Heart left ventricle (tissue), 16 donors: ENCODE measurements at regions not wholly inside any gene's neighbourhood (a gene's known extent, or its start where the extent isn't known, plus 50 kb on each side); places are given as distances from the start of the nearest gene placed in this dataset.

Experiments used
- ATAC-seq, 4 donors: fragments of 200-7000 bp; cut with Tn5 transposase; one replicate each; pipeline ENCODE4 v1.9.1; 2020 to 2022; ENCODE audit warnings: moderate library complexity in 4 of 4, mild to moderate bottlenecking in 3 of 4, moderate number of reproducible peaks in 1 of 4
- DNase-seq, 5 donors: peaks; one replicate each; pipeline ENCODE4 v3.0.0-alpha.2; 2020
- H3K27ac ChIP-seq, 12 donors: fragments of 200-600 bp; sonication (generic) in 4 of 12; one replicate each; pipeline versions ENCODE4 v1.5.0 to v1.8.0; 2016 to 2022; ENCODE audit warnings: mild to moderate bottlenecking in 2 of 12
- H3K27me3 ChIP-seq, 9 donors: fragments of 200-600 bp; sonication (generic) in 2 of 9; one replicate each; pipeline versions ENCODE4 v1.5.1 to v1.8.0; 2016 to 2022; ENCODE audit warnings: mild to moderate bottlenecking in 3 of 9
- H3K36me3 ChIP-seq, 9 donors: fragments of 200-600 bp; sonication (generic) in 2 of 9; one replicate each; pipeline versions ENCODE4 v1.5.0 to v1.8.0; 2018 to 2022; ENCODE audit warnings: mild to moderate bottlenecking in 2 of 9
- H3K4me1 ChIP-seq, 12 donors: fragments of 200-600 bp; sonication (generic) in 4 of 12; one replicate each; pipeline versions ENCODE4 v1.5.0 to v1.8.0; 2016 to 2022; ENCODE audit warnings: mild to moderate bottlenecking in 3 of 12
- H3K4me3 ChIP-seq, 12 donors: fragments of 200-600 bp; sonication (generic) in 4 of 12; one replicate each; pipeline versions ENCODE4 v1.5.0 to v1.8.0; 2017 to 2022; ENCODE audit warnings: mild to moderate bottlenecking in 9 of 12, moderate library complexity in 4 of 12
- H3K9me3 ChIP-seq, 12 donors: fragments of 200-600 bp; sonication (generic) in 4 of 12; one replicate each; pipeline versions ENCODE4 v1.5.0 to v1.8.0; 2016 to 2022; ENCODE audit warnings: mild to moderate bottlenecking in 1 of 12
- CTCF ChIP-seq, 12 donors: fragments of 200-600 bp; sonication (generic) in 4 of 12; IDR thresholded peaks; one replicate each; pipeline versions ENCODE4 v1.5.0 to v1.8.0; 2018 to 2022; ENCODE audit warnings: antibody characterized with exemption in 12 of 12, mild to moderate bottlenecking in 5 of 12
- POLR2A ChIP-seq, 2 donors: fragments of 450-650 bp; IDR thresholded peaks; one replicate each; pipeline ENCODE4 v1.6.1; 2017; ENCODE audit warnings: antibody characterized with exemption in 2 of 2, mild to moderate bottlenecking in 2 of 2, moderate library complexity in 2 of 2
- WGBS, 4 donors: extraction: QIAGEN DNeasy Blood & Tissue Kit in 2 of 4; methylation state at CpG; one replicate each; pipeline versions ENCODE4 v1.1.5 to v1.1.7; 2013 to 2018; 5-methylcytosine and 5-hydroxymethylcytosine counted together
- intact Hi-C, 10 donors: fragments of 100-400 bp; cut with DNase I; formaldehyde crosslinking; loops; one replicate each; pipeline versions ENCODE4 v1.11.1 to v1.14.2; 2022
- donor health status: ischemic (EF 13 %, LVEDD 7.1; RV severe dilation, severe dysfunction).
- donor health status: healthy with polysubstance abuse.
- donor health status: DM: no; HTN: yes; CAD: no.
- donor health status: DM: no; HTN: no; CAD: no.
- donor health status: ischemic (EF 25% LVEDD 6.9; RV normal size, moderate dysfunction).
- donor health status: ischemic (EF 25% LVEDD 5.7; RV mildly dilated, moderate dysfunction).
- donor health status: healthy.
- donor health status: DM: yes; HTN: yes; CAD: no.
- donor health status: ischemic (EF 35%, LVEDD 5.7; RV mildly dilated, moderate dysfunction).
- donor health status: nonischemic (EF 11% LVEDD 7.7; RV severe dilation, severe dysfunction).
- donor health status: DM: yes; HTN: yes; CAD: no.
- donor health status: PGD.
- donor health status: ischemic (EF 29% LVEDD 5.4; RV normal size, mild dysfunction).
- donor health status: nonischemic (EF 23%, LVEDD 6.1; RV moderate dilation, normal function).

- no peak overlapping the region for H3K27ac ChIP-seq
- peaks cover 0 to 6% (median 0%) of the 10 kb centered on the region in 12 donors for H3K9me3 ChIP-seq
- WGBS, 4 donors: 62 to 71% (median 69%) methylated on average over 2 of the region's 2 CpGs
- DNase-seq: no peak
- no peaks in the 10 kb centered on the region for H3K36me3 ChIP-seq
- ATAC-seq: no peak
- intact Hi-C loops: no loop called here
- H3K27me3 ChIP-seq: no peaks in the 10 kb centered on the region
- no peaks in the 10 kb centered on the region for H3K4me1 ChIP-seq
- no peak overlapping the region for H3K4me3 ChIP-seq
- TF ChIP-seq POLR2A (IDR thresholded peaks at IDR 0.05): no peak
- no peak for TF ChIP-seq CTCF (IDR thresholded peaks at IDR 0.05)
Measured at GRCh38 chr3:1469248-1469647, 376.4 kb downstream of the CNTN6 start.

- Histone ChIP-seq H3K4me3 (no peak overlapping the region), H3K4me1 (no peaks in the 10 kb centered on the region), H3K9me3 (peaks cover 0 to 6% (median 0%) of the 10 kb centered on the region in 12 donors), H3K36me3 (no peaks in the 10 kb centered on the region), H3K27ac (no peak overlapping the region), H3K27me3 (no peaks in the 10 kb centered on the region)
- intact Hi-C loops: no loop called here
- TF ChIP-seq POLR2A (IDR thresholded peaks at IDR 0.05) (no peak), CTCF (IDR thresholded peaks at IDR 0.05) (no peak)
- ATAC-seq (no peak), DNase-seq (no peak)
- 67 to 69% (median 68%) methylated on average over 2 of the region's 2 CpGs for WGBS, 4 donors
Measured at GRCh38 chr3:1469687-1470086, 376.9 kb downstream of the CNTN6 start.

- H3K27ac ChIP-seq: no peak overlapping the region
- no peaks in the 10 kb centered on the region for H3K4me1 ChIP-seq
- TF ChIP-seq POLR2A (IDR thresholded peaks at IDR 0.05) (no peak), CTCF (IDR thresholded peaks at IDR 0.05) (no peak)
- H3K4me3 ChIP-seq: no peak overlapping the region
- H3K9me3 ChIP-seq: peaks cover 0 to 6% (median 0%) of the 10 kb centered on the region in 12 donors
- intact Hi-C loops: no loop called here
- 85 to 92% (median 90%) methylated on average over 7 to 13 of the region's 13 CpGs for WGBS, 4 donors
- ATAC-seq (no peak), DNase-seq (no peak)
- H3K36me3 ChIP-seq: no peaks in the 10 kb centered on the region
- no peaks in the 10 kb centered on the region for H3K27me3 ChIP-seq
Measured at GRCh38 chr3:1477669-1478068, 384.8 kb downstream of the CNTN6 start.

- H3K4me3 ChIP-seq: no peak overlapping the region
- H3K9me3 ChIP-seq: no peaks in the 10 kb centered on the region
- no peak overlapping the region for H3K27ac ChIP-seq
- intact Hi-C loops: no loop called here
- H3K36me3 ChIP-seq: no peaks in the 10 kb centered on the region
- no peak for TF ChIP-seq CTCF (IDR thresholded peaks at IDR 0.05)
- no peak for TF ChIP-seq POLR2A (IDR thresholded peaks at IDR 0.05)
- no peak for DNase-seq
- ATAC-seq: no peak
- H3K4me1 ChIP-seq: no peaks in the 10 kb centered on the region
- no peaks in the 10 kb centered on the region for H3K27me3 ChIP-seq
Measured at GRCh38 chr3:1495466-1495865, 402.6 kb downstream of the CNTN6 start.
